ENCODE measurements at regions not wholly inside any gene's neighbourhood (a gene's known extent, or its start where the extent isn't known, plus 50 kb on each side); places are given as distances from the start of the nearest gene placed in this dataset.

GRCh38 chr1:199866210-199866617 is 161.3 kb upstream of the NR5A2 start:
- no peaks in the 10 kb centered on the region for H3K27me3 ChIP-seq
- intact Hi-C loops (cut with DNase I) = no loop called here
- no peak for ATAC-seq

DNA sequence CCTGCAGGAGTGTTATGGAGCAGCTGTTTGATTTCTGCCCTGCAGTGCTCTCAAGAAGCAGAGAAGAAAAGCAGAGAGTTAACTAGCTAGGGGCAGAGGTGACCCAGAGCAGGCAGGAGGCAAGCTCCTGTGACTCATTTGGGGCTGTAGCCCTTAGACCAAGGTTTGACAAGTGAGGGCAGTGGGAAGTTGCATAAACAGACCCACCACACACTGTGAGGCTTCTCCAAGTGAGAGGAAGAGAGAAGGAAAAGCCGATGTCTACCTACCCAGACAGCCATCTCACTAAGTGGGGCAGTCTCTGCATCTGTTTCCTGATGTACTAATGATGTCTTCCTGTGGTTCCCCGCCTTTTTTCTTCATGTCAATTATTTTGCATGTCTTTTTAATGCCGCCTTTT is 159.9 kb upstream of the NR5A2 start:
- no peak overlapping the region for H3K4me3 ChIP-seq
- no peaks in the 10 kb centered on the region for H3K4me1 ChIP-seq
- H3K36me3 ChIP-seq (replicated peaks in 1 of 2; ENCODE audit: insufficient read depth in 1 of 2, low read depth in 2 of 2) = no peaks in the 10 kb centered on the region
- DNase-seq (no peak), ATAC-seq (no peak)
- no peaks in the 10 kb centered on the region for H3K9me3 ChIP-seq
- H3K27me3 ChIP-seq = no peaks in the 10 kb centered on the region
- intact Hi-C loops (cut with DNase I) = no loop called here
- WGBS, 2 donors = 60 to 74% methylated on average over 3 of the region's 3 CpGs
- no peak overlapping the region for H3K27ac ChIP-seq
- no peak for TF ChIP-seq POLR2A (IDR thresholded peaks at IDR 0.05)
- TF ChIP-seq, protein P1, sequence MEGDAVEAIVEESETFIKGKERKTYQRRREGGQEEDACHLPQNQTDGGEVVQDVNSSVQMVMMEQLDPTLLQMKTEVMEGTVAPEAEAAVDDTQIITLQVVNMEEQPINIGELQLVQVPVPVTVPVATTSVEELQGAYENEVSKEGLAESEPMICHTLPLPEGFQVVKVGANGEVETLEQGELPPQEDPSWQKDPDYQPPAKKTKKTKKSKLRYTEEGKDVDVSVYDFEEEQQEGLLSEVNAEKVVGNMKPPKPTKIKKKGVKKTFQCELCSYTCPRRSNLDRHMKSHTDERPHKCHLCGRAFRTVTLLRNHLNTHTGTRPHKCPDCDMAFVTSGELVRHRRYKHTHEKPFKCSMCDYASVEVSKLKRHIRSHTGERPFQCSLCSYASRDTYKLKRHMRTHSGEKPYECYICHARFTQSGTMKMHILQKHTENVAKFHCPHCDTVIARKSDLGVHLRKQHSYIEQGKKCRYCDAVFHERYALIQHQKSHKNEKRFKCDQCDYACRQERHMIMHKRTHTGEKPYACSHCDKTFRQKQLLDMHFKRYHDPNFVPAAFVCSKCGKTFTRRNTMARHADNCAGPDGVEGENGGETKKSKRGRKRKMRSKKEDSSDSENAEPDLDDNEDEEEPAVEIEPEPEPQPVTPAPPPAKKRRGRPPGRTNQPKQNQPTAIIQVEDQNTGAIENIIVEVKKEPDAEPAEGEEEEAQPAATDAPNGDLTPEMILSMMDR (IDR thresholded peaks at IDR 0.05) = no peak

More at GRCh38 chr1:199866210-199866617, 161.3 kb upstream of the NR5A2 start:
- H3K4me1 ChIP-seq = no peaks in the 10 kb centered on the region
- no peak overlapping the region for H3K27ac ChIP-seq
- no peak overlapping the region for H3K4me3 ChIP-seq
- no peak for DNase-seq
- TF ChIP-seq, protein P1 (IDR thresholded peaks at IDR 0.05) = no peak
- no peak for TF ChIP-seq POLR2A (IDR thresholded peaks at IDR 0.05)
- no peaks in the 10 kb centered on the region for H3K9me3 ChIP-seq
- 37 to 60% methylated on average over 5 of the region's 5 CpGs for WGBS, 2 donors
- no peaks in the 10 kb centered on the region for H3K36me3 ChIP-seq (replicated peaks in 1 of 2; ENCODE audit: insufficient read depth in 1 of 2, low read depth in 2 of 2)

DNA sequence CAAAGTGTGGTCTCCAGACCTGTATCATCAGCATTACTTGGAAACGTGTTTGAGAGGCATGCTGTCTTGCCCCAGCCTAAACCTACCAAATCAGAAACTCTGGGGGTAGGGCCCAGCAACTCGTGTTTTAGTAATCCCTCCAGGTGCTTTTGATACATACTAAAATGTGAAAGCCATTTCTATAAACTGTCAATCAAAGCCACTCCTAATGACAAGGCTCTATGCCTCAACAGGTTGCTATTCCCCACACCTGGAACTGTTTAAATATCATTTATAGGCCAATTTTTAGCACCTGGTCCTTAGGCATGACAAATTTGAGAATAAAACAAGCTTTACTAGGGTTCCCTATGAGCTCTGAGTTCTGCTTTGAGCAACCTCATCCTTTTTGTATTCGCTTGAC is 158.7 kb upstream of the NR5A2 start:
- Histone ChIP-seq H3K4me3 (no peak overlapping the region), H3K27ac (no peak overlapping the region), H3K36me3 (replicated peaks in 1 of 2; ENCODE audit: insufficient read depth in 1 of 2, low read depth in 2 of 2) (no peaks in the 10 kb centered on the region), H3K27me3 (no peaks in the 10 kb centered on the region), H3K9me3 (no peaks in the 10 kb centered on the region), H3K4me1 (no peaks in the 10 kb centered on the region)
- intact Hi-C loops (cut with DNase I) = no loop called here
- WGBS, 2 donors = 75 to 79% methylated on average over 3 of the region's 3 CpGs
- TF ChIP-seq POLR2A (IDR thresholded peaks at IDR 0.05) = no peak
- TF ChIP-seq, protein P1 (IDR thresholded peaks at IDR 0.05) = no peak
- DNase-seq (no peak), ATAC-seq (no peak)

DNA sequence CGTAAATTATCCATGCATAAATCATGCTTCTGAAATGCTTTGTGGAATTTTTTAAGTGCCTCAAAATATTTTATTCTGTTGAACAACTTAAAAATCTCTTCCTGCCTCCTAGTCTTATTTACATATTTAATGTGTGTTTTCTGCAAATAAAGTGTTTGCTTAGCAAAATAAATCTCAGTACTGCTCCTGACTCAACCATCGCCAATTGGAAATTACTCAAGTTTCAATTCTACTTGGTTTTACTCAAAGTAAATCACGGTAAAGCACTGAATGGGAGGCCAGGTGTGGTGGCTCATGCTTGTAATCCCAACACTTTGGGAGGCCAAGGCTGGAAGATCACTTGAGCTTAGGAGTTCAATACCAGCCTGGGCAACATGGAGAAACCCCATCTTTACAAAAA is 152.2 kb upstream of the NR5A2 start:
- ATAC-seq (no peak), DNase-seq (no peak)
- no peaks in the 10 kb centered on the region for H3K9me3 ChIP-seq
- intact Hi-C loops (cut with DNase I) = no loop called here
- no peak overlapping the region for H3K27ac ChIP-seq
- WGBS, 2 donors = 73 to 74% methylated on average over 3 of the region's 3 CpGs
- no peaks in the 10 kb centered on the region for H3K27me3 ChIP-seq
- no peaks in the 10 kb centered on the region for H3K4me1 ChIP-seq
- H3K36me3 ChIP-seq (replicated peaks in 1 of 2; ENCODE audit: insufficient read depth in 1 of 2, low read depth in 2 of 2) = no peaks in the 10 kb centered on the region
- no peak for TF ChIP-seq POLR2A (IDR thresholded peaks at IDR 0.05)
- TF ChIP-seq, protein P1 (IDR thresholded peaks at IDR 0.05) = no peak
- H3K4me3 ChIP-seq = no peak overlapping the region

DNA sequence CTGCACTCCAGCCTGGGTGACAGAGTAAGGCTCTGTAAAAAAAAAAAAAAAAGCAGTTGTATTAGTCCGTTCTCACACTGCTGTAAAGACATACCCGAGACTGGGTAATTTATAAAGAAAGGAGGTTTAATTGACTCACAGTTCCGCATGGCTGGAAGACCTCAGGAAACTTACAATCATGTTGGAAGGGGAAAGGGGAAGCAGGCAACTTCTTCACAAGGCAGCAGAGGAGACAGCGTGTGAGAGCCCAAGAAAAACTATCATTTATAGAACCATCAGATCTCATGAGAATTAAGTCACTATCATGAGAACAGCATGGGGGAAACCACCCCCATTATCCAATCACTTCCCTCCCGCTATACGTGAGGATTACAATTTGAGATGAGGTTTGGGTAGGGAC is 151.7 kb upstream of the NR5A2 start:
- Histone ChIP-seq H3K27ac (no peak overlapping the region), H3K4me3 (no peak overlapping the region), H3K36me3 (replicated peaks in 1 of 2; ENCODE audit: insufficient read depth in 1 of 2, low read depth in 2 of 2) (no peaks in the 10 kb centered on the region), H3K27me3 (no peaks in the 10 kb centered on the region), H3K9me3 (no peaks in the 10 kb centered on the region), H3K4me1 (no peaks in the 10 kb centered on the region)
- DNase-seq (no peak), ATAC-seq (no peak)
- intact Hi-C loops (cut with DNase I) = no loop called here
- TF ChIP-seq, protein P1 (IDR thresholded peaks at IDR 0.05) = no peak
- no peak for TF ChIP-seq POLR2A (IDR thresholded peaks at IDR 0.05)
- WGBS, 2 donors = 91 to 92% methylated on average over 6 of the region's 6 CpGs
